Posterior vena cava (tissue), 2 donors: ENCODE measurements at regions not wholly inside any gene's neighbourhood (a gene's known extent, or its start where the extent isn't known, plus 50 kb on each side); places are given as distances from the start of the nearest gene placed in this dataset.

ENCODE experiments used
- DNase-seq: peaks from one replicate; pipeline ENCODE4 v3.0.0-alpha.2; 2020; ENCODE audit warnings: low spot score
- intact Hi-C, 2 donors: fragments of 100-400 bp; cut with DNase I; formaldehyde crosslinking; loops; one replicate each; pipeline versions ENCODE4 v1.14.1 to v1.14.2; 2022 to 2023
- donor health status: DM: yes; HTN: yes; CAD: no.
- donor health status: DM: yes; HTN: yes; CAD: no.

- intact Hi-C loops: no loop called here
- DNase-seq: no peak
These were observed 201.1 kb downstream of the TLE3 start for GRCh38 chr15:69896606-69897005.

- DNase-seq: no peak
- intact Hi-C loops: no loop called here
These were observed 200.7 kb downstream of the TLE3 start for GRCh38 chr15:69897061-69897460.

- DNase-seq: no peak
- intact Hi-C loops: no loop called here
These were observed 200.1 kb downstream of the TLE3 start for GRCh38 chr15:69897471-69898237.

GRCh38 chr15:69898243-69898642 is 199.5 kb downstream of the TLE3 start:
- no peak for DNase-seq
- intact Hi-C loops: no loop called here

- intact Hi-C loops: no loop called here
- no peak for DNase-seq
These were observed 195.2 kb downstream of the TLE3 start for GRCh38 chr15:69902414-69903062.

GRCh38 chr15:69903470-69904469 is 193.9 kb downstream of the TLE3 start:
- intact Hi-C loops: no loop called here
- no peak for DNase-seq

GRCh38 chr15:69906256-69907185 is 191.2 kb downstream of the TLE3 start:
- DNase-seq: no peak
- intact Hi-C loops: no loop called here

GRCh38 chr15:69908060-69908459 is 189.7 kb downstream of the TLE3 start:
- intact Hi-C loops: no loop called here
- no peak for DNase-seq

GRCh38 chr15:69908590-69909420 is 188.9 kb downstream of the TLE3 start:
- intact Hi-C loops: no loop called here
- DNase-seq: no peak

GRCh38 chr15:69909719-69910444 is 187.8 kb downstream of the TLE3 start:
- no peak for DNase-seq
- intact Hi-C loops: no loop called here

- DNase-seq: no peak
- intact Hi-C loops: no loop called here
These were observed 187.2 kb downstream of the TLE3 start for GRCh38 chr15:69910514-69910913.

GRCh38 chr15:69912116-69912515 is 185.6 kb downstream of the TLE3 start:
- DNase-seq: no peak
- intact Hi-C loops: no loop called here

GRCh38 chr15:69914040-69914439 is 183.7 kb downstream of the TLE3 start:
- no peak for DNase-seq
- intact Hi-C loops: no loop called here

GRCh38 chr15:69914960-69915359 is 182.8 kb downstream of the TLE3 start:
- no peak for DNase-seq
- intact Hi-C loops: no loop called here

- intact Hi-C loops: no loop called here
- no peak for DNase-seq
These were observed 181.4 kb downstream of the TLE3 start for GRCh38 chr15:69916169-69916785.

GRCh38 chr15:69917056-69917455 is 180.7 kb downstream of the TLE3 start:
- no peak for DNase-seq
- intact Hi-C loops: no loop called here

GRCh38 chr15:69919816-69920215 is 177.9 kb downstream of the TLE3 start:
- no peak for DNase-seq
- intact Hi-C loops: no loop called here
